ENCODE measurements at regions not wholly inside any gene's neighbourhood (a gene's known extent, or its start where the extent isn't known, plus 50 kb on each side); places are given as distances from the start of the nearest gene placed in this dataset.

GRCh38 chr5:118705959-118706667 is 282.2 kb downstream of the DTWD2 start:
- Mint-ChIP-seq H3K27ac (no peak overlapping the region), H3K4me3 (no peak overlapping the region), H3K27me3 (peaks cover 2% of the 10 kb centered on the region), H3K36me3 (ENCODE audit: low read depth) (no peaks in the 10 kb centered on the region), H3K9me3 (peaks cover 23% of the 10 kb centered on the region), H3K4me1 (no peaks in the 10 kb centered on the region)
- CTCF ChIA-PET: no interaction called here
- POLR2A ChIA-PET: no interaction called here
- intact Hi-C loops (cut with micrococcal nuclease): no loop called here
- DNase-seq (no peak), ATAC-seq (ENCODE audit: low read depth) (no peak)
- no peak for TF ChIP-seq CTCF (IDR thresholded peaks at IDR 0.05)

- Mint-ChIP-seq H3K36me3 (ENCODE audit: low read depth) (no peaks in the 10 kb centered on the region), H3K9me3 (peaks cover 19% of the 10 kb centered on the region), H3K4me1 (no peaks in the 10 kb centered on the region), H3K27ac (no peak overlapping the region), H3K4me3 (no peak overlapping the region), H3K27me3 (peaks cover 2% of the 10 kb centered on the region)
- no peak for ATAC-seq (ENCODE audit: low read depth)
- no peak for DNase-seq
- intact Hi-C loops (cut with micrococcal nuclease): no loop called here
- CTCF ChIA-PET: no interaction called here
- TF ChIP-seq CTCF (IDR thresholded peaks at IDR 0.05): no peak
- POLR2A ChIA-PET: no interaction called here
These were observed 285.1 kb downstream of the DTWD2 start for GRCh38 chr5:118703241-118703640.

GRCh38 chr5:118701791-118702190 is 286.6 kb downstream of the DTWD2 start:
- H3K4me3 Mint-ChIP-seq: no peak overlapping the region
- no peaks in the 10 kb centered on the region for H3K27me3 Mint-ChIP-seq
- ChIA-PET POLR2A (no interaction called here), CTCF (no interaction called here)
- intact Hi-C loops (cut with micrococcal nuclease): no loop called here
- no peaks in the 10 kb centered on the region for H3K36me3 Mint-ChIP-seq (ENCODE audit: low read depth)
- peaks cover 19% of the 10 kb centered on the region for H3K9me3 Mint-ChIP-seq
- H3K4me1 Mint-ChIP-seq: no peaks in the 10 kb centered on the region
- TF ChIP-seq CTCF (IDR thresholded peaks at IDR 0.05): no peak
- DNase-seq (no peak), ATAC-seq (ENCODE audit: low read depth) (no peak)
- no peak overlapping the region for H3K27ac Mint-ChIP-seq

- no peak overlapping the region for H3K27ac Mint-ChIP-seq
- H3K27me3 Mint-ChIP-seq: peaks cover 3% of the 10 kb centered on the region
- ChIA-PET CTCF (interaction anchor here (0.6 kb wide), 1 partner anchor 9 kb away, joined by 3 read pairs; no protein-coding TSS in a partner anchor), POLR2A (no interaction called here)
- no peak for TF ChIP-seq CTCF (IDR thresholded peaks at IDR 0.05)
- ATAC-seq (ENCODE audit: low read depth) (no peak), DNase-seq (no peak)
- no peak overlapping the region for H3K4me3 Mint-ChIP-seq
- peaks cover 19% of the 10 kb centered on the region for H3K9me3 Mint-ChIP-seq
- no peaks in the 10 kb centered on the region for H3K36me3 Mint-ChIP-seq (ENCODE audit: low read depth)
- no peaks in the 10 kb centered on the region for H3K4me1 Mint-ChIP-seq
- intact Hi-C loops (cut with micrococcal nuclease): no loop called here
These were observed 287.8 kb downstream of the DTWD2 start for GRCh38 chr5:118700510-118700909.

GRCh38 chr5:118698774-118699173 is 289.6 kb downstream of the DTWD2 start:
- ChIA-PET CTCF (no interaction called here), POLR2A (no interaction called here)
- Mint-ChIP-seq H3K4me1 (no peaks in the 10 kb centered on the region), H3K4me3 (no peak overlapping the region), H3K9me3 (peaks cover 11% of the 10 kb centered on the region), H3K27me3 (peaks cover 3% of the 10 kb centered on the region), H3K27ac (no peak overlapping the region), H3K36me3 (ENCODE audit: low read depth) (no peaks in the 10 kb centered on the region)
- TF ChIP-seq CTCF (IDR thresholded peaks at IDR 0.05): no peak
- no peak for ATAC-seq (ENCODE audit: low read depth)
- intact Hi-C loops (cut with micrococcal nuclease): no loop called here
- no peak for DNase-seq

Measured in activated B cell treated with CpG ODN at 0.5 μM for 24 hours (primary cell).